ENCODE measurements at regions not wholly inside any gene's neighbourhood (a gene's known extent, or its start where the extent isn't known, plus 50 kb on each side); places are given as distances from the start of the nearest gene placed in this dataset.

- no peak for TF ChIP-seq CTCF (conservative IDR thresholded peaks at IDR 0.05; ENCODE audit: low read depth, low read length)
- no peak for DNase-seq (ENCODE audit: low read depth)
- no peak overlapping the region for H3K4me3 ChIP-seq (ENCODE audit: low read depth, low read length)
These were observed 85.3 kb upstream of the AKAP12 start for GRCh38 chr6:151154418-151154817.

GRCh38 chr6:151155095-151155494 is 84.7 kb upstream of the AKAP12 start:
- no peak for DNase-seq (ENCODE audit: low read depth)
- no peak overlapping the region for H3K4me3 ChIP-seq (ENCODE audit: low read depth, low read length)
- no peak for TF ChIP-seq CTCF (conservative IDR thresholded peaks at IDR 0.05; ENCODE audit: low read depth, low read length)

GRCh38 chr6:151160929-151161757 is 78.6 kb upstream of the AKAP12 start:
- H3K4me3 ChIP-seq (ENCODE audit: low read depth, low read length): peak overlapping the region; percentile 45
- TF ChIP-seq CTCF (conservative IDR thresholded peaks at IDR 0.05; ENCODE audit: low read depth, low read length): no peak
- peak; percentile 66 for DNase-seq (ENCODE audit: low read depth)

- DNase-seq (ENCODE audit: low read depth): no peak
- H3K4me3 ChIP-seq (ENCODE audit: low read depth, low read length): no peak overlapping the region
- TF ChIP-seq CTCF (conservative IDR thresholded peaks at IDR 0.05; ENCODE audit: low read depth, low read length): no peak
These were observed 75.4 kb upstream of the AKAP12 start for GRCh38 chr6:151164383-151164782.

GRCh38 chr6:151166180-151166579 is 73.6 kb upstream of the AKAP12 start:
- no peak for TF ChIP-seq CTCF (conservative IDR thresholded peaks at IDR 0.05; ENCODE audit: low read depth, low read length)
- DNase-seq (ENCODE audit: low read depth): no peak
- no peak overlapping the region for H3K4me3 ChIP-seq (ENCODE audit: low read depth, low read length)

GRCh38 chr6:151167034-151167433 is 72.7 kb upstream of the AKAP12 start:
- no peak for DNase-seq (ENCODE audit: low read depth)
- TF ChIP-seq CTCF (conservative IDR thresholded peaks at IDR 0.05; ENCODE audit: low read depth, low read length): no peak
- H3K4me3 ChIP-seq (ENCODE audit: low read depth, low read length): no peak overlapping the region
